Right lobe of liver (tissue), 4 donors: ENCODE measurements at regions not wholly inside any gene's neighbourhood (a gene's known extent, or its start where the extent isn't known, plus 50 kb on each side); places are given as distances from the start of the nearest gene placed in this dataset.

ENCODE experiments used
- CTCF ChIP-seq, 4 donors: fragments of 200-600 bp in 3 of 4; fragments of 450-650 bp in 1 of 4; IDR thresholded peaks; one replicate each; pipeline versions ENCODE4 v1.5.1 to v1.8.0; 2016 to 2022; ENCODE audit warnings: antibody characterized with exemption in 4 of 4, mild to moderate bottlenecking in 2 of 4
- POLR2A ChIP-seq: fragments of 450-650 bp; IDR thresholded peaks from one replicate; pipeline ENCODE4 v1.6.1; 2017; ENCODE audit warnings: antibody characterized with exemption, mild to moderate bottlenecking
- donor health status: DM: no; HTN: no; CAD: no.
- donor health status: DM: no; HTN: no; CAD: no.
- donor health status: DM: no; HTN: yes; CAD: no.

DNA sequence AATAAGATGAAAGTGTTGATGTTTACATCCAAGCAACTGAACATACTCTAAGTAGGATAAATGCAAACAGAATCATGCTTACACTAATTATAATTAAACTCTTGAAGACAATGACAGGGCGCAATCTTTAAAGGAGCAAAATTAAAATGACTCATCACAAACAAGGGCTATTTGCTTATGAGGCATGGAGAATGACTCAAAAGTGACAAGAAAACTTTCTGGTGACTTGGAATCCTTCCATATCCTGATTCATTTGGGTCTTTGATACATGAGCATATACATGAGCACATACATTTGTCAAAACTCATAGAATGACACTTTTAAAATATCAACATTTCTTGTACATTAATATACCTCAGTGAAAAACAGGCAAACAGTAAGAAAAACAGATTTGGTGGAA lies 1632.3 kb downstream of the KCNT2 start:
- TF ChIP-seq CTCF (IDR thresholded peaks at IDR 0.05) (no peak), POLR2A (no peak)
